ENCODE measurements at regions not wholly inside any gene's neighbourhood (a gene's known extent, or its start where the extent isn't known, plus 50 kb on each side); places are given as distances from the start of the nearest gene placed in this dataset.

DNA sequence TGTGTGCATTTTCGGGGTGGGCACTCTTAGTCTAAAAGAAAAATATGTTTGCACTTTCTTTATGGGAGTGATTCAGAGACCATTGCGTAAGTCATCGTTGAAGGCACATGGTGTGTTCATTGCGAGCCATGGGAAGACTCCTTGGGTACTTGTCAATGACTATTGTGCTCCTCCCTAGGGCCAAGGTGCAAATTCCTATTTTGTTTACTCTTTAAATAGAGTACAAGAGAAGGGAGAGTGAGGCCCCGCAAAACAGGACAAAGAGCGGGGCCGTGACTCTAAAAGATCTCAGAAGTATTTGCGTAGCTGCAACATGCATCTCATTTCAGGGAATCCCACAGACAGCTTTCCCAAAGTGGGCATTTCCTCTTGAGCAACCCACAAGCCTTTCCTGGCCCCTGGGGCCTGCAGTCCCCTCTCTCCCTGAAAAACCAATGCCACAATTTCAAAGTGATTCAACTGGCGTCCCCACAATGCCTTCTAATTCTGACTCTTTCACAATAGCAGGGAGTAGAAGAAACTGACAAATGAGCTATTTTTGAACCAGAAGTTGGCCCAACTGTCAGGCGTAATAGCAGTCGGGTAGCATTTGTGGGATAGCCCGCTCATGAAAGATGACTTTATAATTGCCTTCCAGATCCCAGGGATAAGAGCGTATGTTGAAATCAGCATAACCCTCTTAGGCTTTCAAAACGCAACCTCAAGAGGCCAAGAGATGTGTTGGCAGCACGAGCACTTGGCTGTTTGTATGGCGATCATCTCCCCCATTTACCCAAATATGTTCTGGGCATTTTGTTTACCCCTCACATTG lies 277.9 kb upstream of the BMP2 start:
- no peaks in the 10 kb centered on the region for H3K4me1 ChIP-seq (ENCODE audit: insufficient read depth, low read length)
- no peak overlapping the region for H3K27ac ChIP-seq (ENCODE audit: low read length)
- no peaks in the 10 kb centered on the region for H3K27me3 ChIP-seq (ENCODE audit: insufficient read depth, low read length, poor library complexity)
- no peak overlapping the region for H3K9ac ChIP-seq (ENCODE audit: low read depth, low read length)
- H4K20me1 ChIP-seq (ENCODE audit: insufficient read depth, low read length), result no peaks in the 10 kb centered on the region
- no peaks in the 10 kb centered on the region for H3K36me3 ChIP-seq (ENCODE audit: insufficient read depth, low read length)
- H3K4me3 ChIP-seq (ENCODE audit: low read depth in 1 of 2, low read length in 2 of 2), result no peak overlapping the region
- TF ChIP-seq, protein P1, sequence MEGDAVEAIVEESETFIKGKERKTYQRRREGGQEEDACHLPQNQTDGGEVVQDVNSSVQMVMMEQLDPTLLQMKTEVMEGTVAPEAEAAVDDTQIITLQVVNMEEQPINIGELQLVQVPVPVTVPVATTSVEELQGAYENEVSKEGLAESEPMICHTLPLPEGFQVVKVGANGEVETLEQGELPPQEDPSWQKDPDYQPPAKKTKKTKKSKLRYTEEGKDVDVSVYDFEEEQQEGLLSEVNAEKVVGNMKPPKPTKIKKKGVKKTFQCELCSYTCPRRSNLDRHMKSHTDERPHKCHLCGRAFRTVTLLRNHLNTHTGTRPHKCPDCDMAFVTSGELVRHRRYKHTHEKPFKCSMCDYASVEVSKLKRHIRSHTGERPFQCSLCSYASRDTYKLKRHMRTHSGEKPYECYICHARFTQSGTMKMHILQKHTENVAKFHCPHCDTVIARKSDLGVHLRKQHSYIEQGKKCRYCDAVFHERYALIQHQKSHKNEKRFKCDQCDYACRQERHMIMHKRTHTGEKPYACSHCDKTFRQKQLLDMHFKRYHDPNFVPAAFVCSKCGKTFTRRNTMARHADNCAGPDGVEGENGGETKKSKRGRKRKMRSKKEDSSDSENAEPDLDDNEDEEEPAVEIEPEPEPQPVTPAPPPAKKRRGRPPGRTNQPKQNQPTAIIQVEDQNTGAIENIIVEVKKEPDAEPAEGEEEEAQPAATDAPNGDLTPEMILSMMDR (IDR thresholded peaks at IDR 0.05; ENCODE audit: borderline replicate concordance, extremely low read depth, low read length, poor library complexity, severe bottlenecking), result no peak
- TF ChIP-seq EZH2 (IDR thresholded peaks at IDR 0.05; ENCODE audit: borderline replicate concordance, low read depth, low read length, severe bottlenecking), result no peak
- no peak overlapping the region for H2AFZ ChIP-seq (ENCODE audit: low read depth, low read length)
- no peak for ATAC-seq (ENCODE audit: insufficient read depth, low read depth)
- no peaks in the 10 kb centered on the region for H3K79me2 ChIP-seq (ENCODE audit: insufficient read depth, low read length)
- H3K9me3 ChIP-seq (ENCODE audit: insufficient read depth, low read length, severe bottlenecking), result no peaks in the 10 kb centered on the region
- no peak for DNase-seq
- H3K4me2 ChIP-seq (ENCODE audit: insufficient read depth, low read length), result no peak overlapping the region

DNA sequence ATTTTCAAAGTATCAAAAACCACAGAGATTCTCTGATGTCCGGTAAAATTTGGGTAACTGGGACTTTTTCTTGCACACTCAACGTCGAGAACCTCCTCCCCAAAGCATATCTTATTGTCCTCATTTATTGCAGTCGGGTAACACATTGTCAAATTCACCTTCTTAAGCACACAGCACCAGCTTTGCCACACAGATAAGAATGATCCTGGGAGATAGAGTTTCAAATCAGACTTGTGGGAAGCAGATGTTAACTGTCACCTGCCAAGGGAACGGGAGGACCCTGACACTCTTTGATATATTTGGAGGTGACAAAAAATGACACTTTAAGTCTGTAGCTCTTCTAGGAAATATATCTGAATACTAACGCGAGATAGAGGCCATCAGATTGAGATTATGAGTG lies 282.1 kb upstream of the BMP2 start:
- H3K4me3 ChIP-seq (ENCODE audit: low read depth in 1 of 2, low read length in 2 of 2), result no peak overlapping the region
- no peaks in the 10 kb centered on the region for H4K20me1 ChIP-seq (ENCODE audit: insufficient read depth, low read length)
- H3K9me3 ChIP-seq (ENCODE audit: insufficient read depth, low read length, severe bottlenecking), result no peaks in the 10 kb centered on the region
- H3K9ac ChIP-seq (ENCODE audit: low read depth, low read length), result no peak overlapping the region
- ATAC-seq (ENCODE audit: insufficient read depth, low read depth) (no peak), DNase-seq (no peak)
- no peaks in the 10 kb centered on the region for H3K36me3 ChIP-seq (ENCODE audit: insufficient read depth, low read length)
- H3K27me3 ChIP-seq (ENCODE audit: insufficient read depth, low read length, poor library complexity), result no peaks in the 10 kb centered on the region
- no peaks in the 10 kb centered on the region for H3K79me2 ChIP-seq (ENCODE audit: insufficient read depth, low read length)
- H2AFZ ChIP-seq (ENCODE audit: low read depth, low read length), result no peak overlapping the region
- TF ChIP-seq, protein P1 (IDR thresholded peaks at IDR 0.05; ENCODE audit: borderline replicate concordance, extremely low read depth, low read length, poor library complexity, severe bottlenecking), result no peak
- no peak for TF ChIP-seq EZH2 (IDR thresholded peaks at IDR 0.05; ENCODE audit: borderline replicate concordance, low read depth, low read length, severe bottlenecking)
- H3K4me2 ChIP-seq (ENCODE audit: insufficient read depth, low read length), result no peak overlapping the region
- no peaks in the 10 kb centered on the region for H3K4me1 ChIP-seq (ENCODE audit: insufficient read depth, low read length)
- H3K27ac ChIP-seq (ENCODE audit: low read length), result no peak overlapping the region

DNA sequence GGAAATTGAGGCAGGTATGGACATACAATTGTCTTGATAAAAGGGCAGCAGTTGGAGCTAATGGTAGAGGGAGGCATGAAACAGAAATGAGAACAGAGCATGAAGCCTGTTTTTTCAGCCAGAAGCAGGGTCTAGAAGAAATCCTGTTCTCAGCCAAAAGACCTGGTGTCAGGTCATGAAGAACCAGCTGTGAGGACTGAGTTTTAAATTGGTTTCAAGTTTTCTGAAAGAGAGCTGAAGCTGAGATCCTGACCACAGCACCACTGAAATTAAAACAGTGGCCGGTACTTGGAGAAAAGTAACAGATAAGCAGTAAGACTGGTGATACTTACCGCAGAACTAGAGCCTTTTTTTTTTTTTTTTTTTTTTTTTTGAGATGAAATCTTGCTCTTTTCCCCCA lies 283.8 kb upstream of the BMP2 start:
- no peak overlapping the region for H3K4me3 ChIP-seq (ENCODE audit: low read depth in 1 of 2, low read length in 2 of 2)
- H4K20me1 ChIP-seq (ENCODE audit: insufficient read depth, low read length), result no peaks in the 10 kb centered on the region
- no peak overlapping the region for H2AFZ ChIP-seq (ENCODE audit: low read depth, low read length)
- no peaks in the 10 kb centered on the region for H3K79me2 ChIP-seq (ENCODE audit: insufficient read depth, low read length)
- H3K27me3 ChIP-seq (ENCODE audit: insufficient read depth, low read length, poor library complexity), result no peaks in the 10 kb centered on the region
- H3K4me2 ChIP-seq (ENCODE audit: insufficient read depth, low read length), result no peak overlapping the region
- ATAC-seq (ENCODE audit: insufficient read depth, low read depth), result no peak
- no peaks in the 10 kb centered on the region for H3K4me1 ChIP-seq (ENCODE audit: insufficient read depth, low read length)
- TF ChIP-seq EZH2 (IDR thresholded peaks at IDR 0.05; ENCODE audit: borderline replicate concordance, low read depth, low read length, severe bottlenecking), result no peak
- TF ChIP-seq, protein P1 (IDR thresholded peaks at IDR 0.05; ENCODE audit: borderline replicate concordance, extremely low read depth, low read length, poor library complexity, severe bottlenecking), result no peak
- no peak overlapping the region for H3K27ac ChIP-seq (ENCODE audit: low read length)
- no peak for DNase-seq
- no peaks in the 10 kb centered on the region for H3K36me3 ChIP-seq (ENCODE audit: insufficient read depth, low read length)
- no peak overlapping the region for H3K9ac ChIP-seq (ENCODE audit: low read depth, low read length)
- no peaks in the 10 kb centered on the region for H3K9me3 ChIP-seq (ENCODE audit: insufficient read depth, low read length, severe bottlenecking)

Data from DND-41 (cell line).